Umbilical cord (tissue), 1 donor: ENCODE measurements at regions not wholly inside any gene's neighbourhood (a gene's known extent, or its start where the extent isn't known, plus 50 kb on each side); places are given as distances from the start of the nearest gene placed in this dataset.
A peak's percentile ranks its signal among the peaks of the same experiment; 100 is the strongest.
"Not testable (repeated sequence)": the region's sequence is repeated elsewhere in the genome, so short reads cannot be mapped to it uniquely, and the experiment has no call there.

Source experiments
- DNase-seq: peaks from one replicate; pipeline ENCODE4 v3.0.0-alpha.2; 2015; ENCODE audit warnings: low spot score

DNA sequence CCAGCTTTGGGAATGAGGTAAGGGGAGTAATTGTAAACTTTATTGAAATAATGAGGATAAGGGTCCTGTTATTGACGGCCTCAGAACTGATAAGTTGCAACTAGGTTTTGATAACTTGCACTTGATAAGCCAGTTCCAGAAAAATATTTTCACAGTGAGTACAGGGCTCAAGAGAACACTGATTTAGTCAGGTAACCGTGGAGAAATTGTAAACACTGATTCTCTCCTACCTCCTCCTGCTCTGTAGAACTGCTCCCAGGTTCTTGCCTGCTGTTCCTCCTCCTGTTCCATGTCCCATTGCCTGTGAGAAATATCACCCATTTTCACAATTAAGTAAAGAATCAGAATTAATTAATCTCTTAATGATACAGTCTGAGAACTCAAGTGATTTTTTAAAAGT lies 55.0 kb upstream of the CXXC4 start:
- DNase-seq: no peak

DNA sequence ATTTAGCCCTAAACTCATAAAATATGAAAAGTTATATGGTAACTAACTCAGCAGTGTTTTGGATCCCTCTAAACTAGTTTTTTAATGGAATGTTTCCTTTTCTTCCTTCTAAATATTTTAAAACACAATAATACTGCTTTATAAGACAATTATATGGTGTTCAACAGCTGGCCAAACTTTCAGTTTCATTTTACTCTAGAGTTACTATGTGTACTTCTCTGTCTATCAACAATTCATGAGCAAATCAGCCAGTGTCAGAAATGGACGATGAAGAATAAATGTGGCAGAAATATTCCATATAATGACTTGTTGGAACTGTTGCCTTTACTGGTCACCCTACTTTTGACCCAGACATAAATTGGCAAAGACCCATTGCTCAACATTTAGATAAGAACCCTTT lies 64.8 kb upstream of the CXXC4 start:
- no peak for DNase-seq

DNA sequence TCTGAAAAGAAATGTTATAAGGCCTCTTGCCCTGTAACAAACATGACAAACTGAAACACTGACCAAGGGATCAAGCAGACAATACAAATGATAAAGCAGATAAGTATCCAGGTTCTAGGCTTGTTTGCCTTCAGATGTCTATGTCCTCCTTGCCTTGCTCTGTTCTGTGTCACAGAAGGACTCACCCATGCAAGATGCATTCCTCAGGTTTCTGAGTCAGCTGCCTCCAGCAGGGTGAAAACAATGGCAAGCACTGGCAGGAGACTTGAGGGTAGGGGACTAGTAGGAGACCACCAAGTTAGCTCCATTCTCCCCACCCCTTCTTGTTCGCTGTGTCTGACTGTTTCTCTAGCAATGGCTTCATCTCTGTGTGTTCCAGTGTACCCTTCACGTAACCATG lies 76.6 kb upstream of the CXXC4 start:
- no peak for DNase-seq

DNA sequence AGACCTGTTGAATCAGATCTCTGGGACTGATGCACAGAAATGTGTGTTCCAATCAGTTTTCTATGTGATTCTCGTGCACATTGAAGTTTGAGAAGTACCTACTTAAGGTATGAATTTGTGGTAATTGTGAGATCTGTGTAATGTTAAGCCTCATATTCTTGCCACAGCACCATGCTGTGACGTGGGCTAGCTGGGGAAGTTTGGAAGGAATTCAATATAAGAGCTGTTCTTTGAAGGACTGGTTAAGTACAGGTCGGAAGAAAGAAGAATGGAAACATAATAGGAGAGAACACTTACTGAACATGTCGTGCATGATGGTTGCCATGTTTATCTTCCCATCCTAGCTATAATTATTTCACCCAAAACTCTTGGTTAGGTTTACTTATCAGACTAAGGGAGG lies 79.7 kb upstream of the CXXC4 start:
- DNase-seq: no peak

DNA sequence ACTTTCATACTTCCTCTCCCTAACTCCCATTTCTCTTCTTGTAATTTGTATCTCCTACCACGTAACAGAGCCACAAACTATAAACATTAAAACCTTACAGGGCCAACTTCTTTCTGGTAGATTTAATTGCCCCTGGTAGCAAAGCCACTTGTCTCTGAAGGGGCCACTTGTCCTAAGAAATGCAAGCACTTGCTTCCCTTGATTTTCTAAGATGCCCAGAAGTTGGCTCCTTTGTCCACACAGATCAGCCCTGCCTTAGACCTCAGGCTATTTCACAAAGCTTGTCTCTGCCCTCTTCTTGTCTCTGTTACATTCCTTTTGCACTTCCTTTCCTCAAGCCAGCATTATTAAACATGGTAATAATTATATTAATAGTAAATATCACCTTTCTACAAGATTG lies 80.6 kb upstream of the CXXC4 start:
- DNase-seq: no peak

DNA sequence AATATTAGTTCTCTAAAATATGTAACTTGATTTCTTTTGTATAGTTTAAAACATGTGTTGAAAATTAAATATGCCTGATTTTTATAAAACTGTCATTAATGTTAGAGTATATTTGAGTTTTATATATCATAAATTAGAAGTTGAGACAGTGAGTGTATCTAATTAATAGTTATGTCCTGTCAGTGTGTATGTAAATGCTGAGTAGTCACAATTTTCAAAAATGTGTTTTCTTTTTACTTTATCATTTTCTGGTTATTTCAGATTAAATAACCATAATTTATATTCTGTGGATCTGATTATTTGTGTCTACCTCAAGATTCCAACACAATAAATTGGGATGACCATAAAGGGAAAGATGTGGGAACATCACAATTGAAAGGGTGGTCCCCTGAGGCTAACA lies 82.7 kb upstream of the CXXC4 start:
- no peak for DNase-seq

DNA sequence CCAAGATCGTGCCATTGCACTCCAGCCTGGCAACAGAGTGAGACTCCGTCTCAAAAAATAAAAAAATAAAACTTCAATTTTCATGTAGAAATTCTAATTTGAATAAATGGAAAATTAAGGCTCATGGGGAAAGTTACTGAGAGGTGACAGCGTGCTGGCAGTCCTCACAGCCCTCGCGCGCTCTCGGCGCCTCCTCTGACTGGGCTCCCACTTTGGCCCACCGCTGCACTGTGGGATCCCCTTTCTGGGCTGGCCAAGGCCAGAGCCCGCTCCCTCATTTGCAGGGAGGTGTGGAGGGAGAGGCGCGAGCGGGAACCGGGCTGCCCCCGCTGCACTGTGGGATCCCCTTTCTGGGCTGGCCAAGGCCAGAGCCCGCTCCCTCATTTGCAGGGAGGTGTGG lies 86.8 kb upstream of the CXXC4 start:
- DNase-seq: not testable (repeated sequence)

DNA sequence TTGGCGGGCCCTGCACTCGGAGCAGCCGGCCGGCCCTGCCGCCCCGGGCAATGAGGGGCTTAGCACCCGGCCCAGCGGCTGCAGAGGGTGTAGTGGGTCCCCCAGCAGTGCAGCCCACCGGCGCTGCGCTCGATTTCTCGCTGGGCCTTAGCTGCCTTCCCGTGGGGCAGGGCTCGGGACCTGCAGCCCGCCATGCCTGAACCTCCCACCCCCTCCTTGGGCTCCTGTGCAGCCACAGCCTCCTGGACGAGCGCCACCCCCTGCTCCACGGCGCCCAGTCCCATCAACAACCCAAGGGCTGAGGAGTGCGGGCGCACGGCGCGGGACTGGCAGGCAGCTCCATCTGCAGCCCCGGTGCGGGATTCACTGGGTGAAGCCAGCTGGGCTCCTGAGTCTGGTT lies 87.4 kb upstream of the CXXC4 start:
- not testable (repeated sequence) for DNase-seq

DNA sequence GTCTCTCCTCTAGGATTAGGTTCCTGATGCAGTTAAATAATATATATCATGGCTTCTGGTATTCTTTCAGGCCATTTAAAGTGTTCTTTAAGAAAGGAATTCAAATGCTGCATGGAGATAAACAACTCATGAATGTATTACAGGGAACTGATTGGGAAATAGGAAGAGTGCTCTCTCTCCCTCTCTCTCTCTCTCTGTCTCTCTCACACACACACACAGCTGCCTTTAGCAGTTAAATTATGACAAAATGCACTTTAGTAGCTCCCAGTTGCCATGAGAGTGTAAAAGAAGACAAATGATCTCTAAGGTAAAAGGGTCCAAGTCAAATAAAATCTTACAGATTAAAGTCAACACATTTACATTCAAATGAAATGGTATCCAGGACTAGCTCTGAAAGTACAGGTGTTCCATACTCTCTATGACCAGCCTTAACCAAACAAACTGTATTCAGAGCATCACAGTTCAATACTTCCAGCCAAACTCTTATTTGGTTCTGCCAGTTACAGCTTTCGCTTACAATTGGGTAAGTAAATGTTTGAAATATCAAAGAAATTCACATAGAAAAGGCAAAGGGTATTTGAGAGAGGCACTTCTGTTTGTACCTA lies 94.7 kb upstream of the CXXC4 start:
- DNase-seq: no peak

DNA sequence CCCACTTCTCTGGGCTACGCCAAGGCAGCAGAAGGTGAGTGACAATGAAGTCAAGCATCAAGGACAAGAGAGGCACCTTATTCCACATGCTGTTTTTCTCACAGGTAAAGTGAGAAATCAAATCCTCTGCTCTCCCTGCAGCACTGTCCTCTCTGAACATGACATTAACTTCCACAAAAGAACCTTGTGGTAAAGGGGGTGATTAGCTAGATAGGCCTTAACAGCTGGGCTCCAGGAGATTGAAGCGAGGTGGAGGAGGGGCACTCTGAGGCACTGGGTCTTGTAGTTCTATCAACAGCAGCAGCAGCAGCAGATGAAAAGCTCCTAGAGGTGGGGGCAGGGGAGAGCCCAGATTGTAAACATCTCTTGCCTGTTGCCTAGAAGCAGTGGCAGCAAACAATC lies 96.8 kb upstream of the CXXC4 start:
- peak; percentile 70 for DNase-seq

DNA sequence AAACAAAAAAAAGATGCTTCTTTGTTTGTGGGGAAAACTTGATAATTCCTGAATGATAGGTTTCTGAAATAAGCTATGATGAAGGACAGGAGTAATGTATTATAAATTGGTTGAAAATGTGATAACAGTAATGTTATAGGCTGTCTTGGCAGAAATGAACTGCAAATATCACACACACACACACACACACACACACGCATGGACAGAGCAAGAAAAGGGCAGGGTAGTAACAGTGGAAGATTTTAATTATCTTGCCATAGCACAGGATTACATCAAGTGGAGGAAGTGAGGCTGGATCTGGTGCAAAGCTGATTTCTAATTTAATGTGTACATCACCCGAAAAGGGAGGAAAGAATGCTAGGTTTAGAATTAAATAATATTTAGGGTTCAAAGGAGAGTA lies 97.5 kb upstream of the CXXC4 start:
- no peak for DNase-seq

DNA sequence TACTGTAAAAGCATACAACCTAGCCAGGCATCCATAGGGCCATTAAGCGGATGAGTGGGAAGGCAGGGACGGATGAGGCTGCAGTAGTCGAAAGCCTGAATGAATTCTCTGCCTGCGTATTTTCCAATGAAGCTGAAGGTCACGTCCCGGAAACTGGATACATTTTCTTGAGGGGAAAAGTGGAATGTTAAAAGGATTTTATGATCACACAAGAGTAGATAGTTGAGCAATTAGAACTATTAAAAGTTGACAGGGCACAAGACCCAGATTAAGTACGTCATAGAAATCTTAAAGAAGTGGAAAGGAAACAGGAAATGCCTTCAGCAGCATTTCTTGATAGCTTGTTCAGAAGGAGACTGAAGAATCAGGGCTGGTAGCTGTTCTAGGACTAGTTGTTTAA lies 98.3 kb upstream of the CXXC4 start:
- peak; percentile 75 for DNase-seq

DNA sequence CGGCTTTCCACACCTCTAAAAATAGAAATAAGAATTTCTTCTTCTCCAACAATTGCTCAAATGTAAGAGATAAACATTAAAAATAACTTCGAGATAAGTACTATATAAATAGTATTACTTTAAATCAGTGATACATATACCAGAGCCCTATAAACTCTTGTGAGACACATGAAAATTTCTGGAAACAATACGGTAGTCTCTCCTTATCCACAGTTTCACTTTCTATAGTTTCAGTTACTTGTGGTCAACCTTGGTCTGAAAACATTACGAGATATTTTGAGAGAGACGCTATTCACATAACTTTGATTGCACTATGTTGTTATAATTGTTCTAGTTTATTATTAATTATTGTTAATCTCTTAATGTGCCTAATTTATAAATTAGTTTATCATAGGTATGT lies 101.5 kb upstream of the CXXC4 start:
- no peak for DNase-seq

DNA sequence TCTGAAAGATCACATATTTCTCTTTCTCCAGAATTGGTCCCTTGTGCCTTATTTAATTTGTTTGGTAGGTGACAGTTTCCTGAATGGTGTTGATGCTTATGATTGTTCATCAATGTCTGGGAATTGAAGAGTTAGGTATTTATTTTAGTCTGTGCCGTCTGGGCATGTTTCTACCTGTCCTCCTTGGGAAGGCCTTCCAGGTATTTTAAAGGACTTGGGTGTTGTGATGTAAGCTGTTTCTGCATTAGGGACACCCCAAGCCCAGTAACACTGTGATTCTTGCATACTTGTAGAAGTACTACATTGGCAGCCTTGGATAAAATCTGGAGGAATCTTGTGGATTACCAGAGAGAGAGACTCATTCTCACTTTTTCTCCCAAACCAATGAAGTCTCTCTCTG lies 120.8 kb upstream of the CXXC4 start:
- DNase-seq: no peak

DNA sequence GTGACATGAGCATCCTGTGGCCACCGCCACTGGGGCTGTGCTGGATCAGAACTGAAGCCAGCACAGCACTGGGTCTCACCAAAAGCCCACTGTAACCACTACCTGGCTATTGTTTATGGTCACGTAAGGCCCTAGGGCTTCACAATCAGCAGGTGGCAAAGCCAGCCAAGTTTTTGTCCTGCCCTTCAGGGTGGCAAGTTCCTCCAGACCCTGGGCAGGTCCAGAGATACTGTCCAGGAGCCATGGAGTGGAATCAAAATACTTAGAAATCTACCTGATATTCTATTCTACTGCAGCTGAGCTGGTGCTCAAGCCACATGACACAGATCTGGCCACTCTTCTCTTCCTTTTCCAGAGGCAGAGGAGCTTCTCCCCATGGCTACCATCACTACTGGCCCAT lies 121.2 kb upstream of the CXXC4 start:
- no peak for DNase-seq

DNA sequence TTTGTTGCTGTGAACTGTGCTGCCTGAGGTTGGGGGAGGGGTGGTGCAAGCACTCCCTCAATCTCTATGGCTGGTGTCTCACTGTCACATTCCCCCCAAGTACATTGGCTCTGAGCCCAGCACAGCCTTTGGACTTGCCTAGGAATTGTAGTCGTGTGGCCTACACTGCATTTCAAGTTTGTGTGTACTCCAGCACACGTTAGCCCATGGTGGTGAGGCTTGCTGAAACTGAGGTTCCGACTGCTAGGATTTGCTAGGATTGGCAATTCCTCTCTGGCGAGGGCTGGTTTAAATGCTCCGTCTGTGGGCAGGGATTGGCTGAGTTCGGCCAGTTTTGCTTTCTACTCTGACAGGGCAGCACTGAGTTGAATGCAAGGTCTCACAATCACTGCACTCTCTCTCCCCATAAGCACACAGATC lies 121.7 kb upstream of the CXXC4 start:
- peak; percentile 55 for DNase-seq

DNA sequence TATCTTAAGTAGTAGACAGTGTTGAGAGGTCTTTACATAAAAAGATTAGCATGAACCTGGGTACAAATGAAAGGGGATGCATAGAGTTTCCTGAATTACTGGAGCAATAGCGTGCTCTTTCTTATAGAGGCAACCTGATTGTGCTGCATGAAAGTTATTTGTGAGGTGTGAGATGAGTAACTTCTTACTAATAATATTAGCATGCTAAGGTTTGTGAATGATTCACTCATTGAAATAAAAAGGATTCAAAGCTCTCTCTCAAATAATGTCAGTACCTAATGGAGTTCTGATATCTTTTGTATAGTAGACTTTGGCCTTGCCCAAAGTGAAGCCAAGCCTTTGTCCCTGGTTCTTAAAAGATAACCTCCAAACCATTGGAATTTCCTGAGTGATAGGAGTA lies 131.0 kb upstream of the CXXC4 start:
- no peak for DNase-seq

DNA sequence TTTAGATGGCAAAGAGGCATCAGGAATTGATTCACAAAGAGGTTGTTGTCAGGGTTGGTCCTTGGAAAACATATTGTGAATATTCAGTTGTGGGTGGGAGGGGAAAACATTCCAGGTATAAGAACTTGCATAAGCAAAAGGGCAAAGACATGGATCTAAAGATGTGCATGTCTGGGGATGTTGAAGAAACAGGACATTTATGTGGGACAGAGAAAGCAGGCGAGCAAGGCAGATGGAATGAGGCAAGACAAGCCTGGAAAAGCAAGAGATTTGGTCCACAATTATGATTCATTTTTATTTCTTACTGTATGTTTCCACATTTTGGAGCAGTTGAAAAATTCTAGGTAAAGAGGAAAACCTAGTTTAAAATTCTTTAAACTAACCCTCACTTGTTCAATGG lies 134.9 kb upstream of the CXXC4 start:
- peak; percentile 7 for DNase-seq

DNA sequence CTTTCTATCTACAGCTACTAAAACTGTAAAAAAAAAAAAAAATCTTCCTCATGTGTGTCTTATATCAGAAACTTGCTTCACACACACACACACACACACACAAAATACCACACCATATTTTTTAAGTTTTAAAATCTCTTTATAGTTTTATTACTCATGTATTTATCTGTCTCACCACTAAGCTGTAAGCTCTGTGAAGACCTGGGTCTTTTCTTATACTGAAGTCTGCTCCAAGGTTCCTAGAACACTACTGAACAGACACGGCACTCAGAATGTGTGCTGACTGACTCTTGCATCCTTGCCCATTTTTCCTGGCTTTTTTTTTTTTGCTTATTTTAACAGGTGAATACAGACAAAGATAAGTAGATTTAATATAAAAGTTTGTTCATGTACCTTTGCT lies 135.6 kb upstream of the CXXC4 start:
- peak; percentile 65 for DNase-seq

DNA sequence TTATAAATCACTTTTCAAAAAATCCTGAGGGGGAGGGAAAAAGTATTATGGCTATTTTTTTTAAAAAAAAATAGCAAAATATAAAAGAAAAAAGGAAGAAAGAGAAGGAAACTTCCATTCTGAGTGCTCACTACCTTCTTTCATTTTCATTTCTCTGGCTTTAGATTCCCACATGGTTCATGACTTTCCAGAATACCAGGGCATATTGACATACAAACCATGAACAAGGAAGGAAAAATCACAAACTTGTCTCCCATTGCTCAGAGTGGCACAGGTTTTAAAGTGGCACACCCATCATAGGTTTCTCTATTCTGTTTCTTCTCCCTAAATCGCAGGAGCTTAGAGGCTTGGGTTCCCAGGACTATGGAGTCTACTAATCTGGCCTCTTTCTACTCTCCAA lies 136.3 kb upstream of the CXXC4 start:
- no peak for DNase-seq

DNA sequence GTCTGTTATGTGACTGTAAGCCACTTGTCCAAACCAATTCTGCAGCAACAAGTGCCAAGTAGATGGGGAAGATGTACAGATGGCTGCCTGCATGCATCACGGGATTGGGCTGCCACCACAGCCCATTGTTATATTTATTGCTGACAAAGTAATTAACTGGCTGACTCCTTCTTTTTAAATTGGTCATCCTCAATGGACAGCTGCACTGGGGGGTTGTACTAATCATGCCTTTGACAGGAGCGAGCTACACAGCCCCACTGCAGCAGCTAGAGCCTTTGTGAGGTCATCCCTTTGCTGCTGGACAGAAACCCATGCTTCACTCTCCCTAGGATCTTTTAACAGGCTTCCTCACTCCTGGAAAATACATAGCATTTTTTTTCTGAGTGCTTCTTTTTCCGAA lies 146.7 kb upstream of the CXXC4 start:
- no peak for DNase-seq

DNA sequence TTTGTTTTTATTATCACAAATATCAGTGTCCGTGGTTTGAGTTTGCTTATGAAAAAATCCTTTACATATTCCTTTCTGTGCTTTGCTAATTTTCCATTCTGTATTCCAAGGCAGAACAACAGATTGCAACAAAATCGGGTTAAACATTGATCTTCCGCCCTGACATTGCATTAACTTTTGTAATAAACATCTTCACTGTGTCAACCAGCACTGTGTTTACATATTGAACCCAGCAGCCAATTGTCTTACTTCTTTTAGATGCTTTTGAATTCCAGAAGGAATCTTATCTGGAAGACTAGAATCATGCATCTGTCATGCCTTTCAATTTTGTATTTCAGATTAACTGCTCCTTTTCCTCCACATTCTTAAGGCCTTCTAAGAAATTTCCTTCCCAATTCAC lies 147.8 kb upstream of the CXXC4 start:
- no peak for DNase-seq

DNA sequence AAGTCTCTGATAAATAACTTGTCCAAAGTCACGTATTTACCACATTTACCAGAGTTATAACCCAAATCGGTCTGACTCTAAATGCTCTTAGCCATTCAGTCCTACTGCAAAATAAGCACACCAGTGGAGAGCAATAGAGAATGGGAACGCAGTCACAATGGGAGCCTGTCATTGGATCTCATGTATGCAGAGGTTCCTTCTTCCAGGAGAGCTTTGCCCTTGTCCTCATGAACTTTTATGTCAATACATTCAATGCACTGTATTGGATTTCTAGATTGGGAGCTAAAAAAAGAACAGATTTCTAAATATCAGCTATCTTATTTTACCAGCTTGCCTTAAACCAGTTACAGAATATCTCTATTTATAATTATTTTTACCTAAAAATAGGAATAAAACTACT lies 149.1 kb upstream of the CXXC4 start:
- DNase-seq: no peak

DNA sequence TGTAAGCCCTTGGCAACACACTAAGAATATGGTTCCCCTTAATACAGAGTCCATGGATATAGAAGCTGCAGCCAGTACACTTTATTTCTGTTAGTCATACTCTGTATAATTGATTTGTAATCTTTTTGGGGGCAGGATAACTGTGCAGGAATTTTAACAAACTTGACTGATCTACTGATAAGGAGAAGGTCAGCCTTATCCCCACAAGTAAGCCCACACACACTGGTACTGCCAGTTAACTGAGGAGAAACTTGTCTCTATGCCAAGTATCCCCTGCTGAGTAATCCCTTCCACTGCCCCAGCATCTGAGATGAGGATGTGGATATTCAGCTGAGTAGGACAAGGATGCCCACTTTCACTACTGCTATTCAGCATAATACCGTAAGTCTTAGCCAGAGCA lies 154.9 kb upstream of the CXXC4 start:
- no peak for DNase-seq

DNA sequence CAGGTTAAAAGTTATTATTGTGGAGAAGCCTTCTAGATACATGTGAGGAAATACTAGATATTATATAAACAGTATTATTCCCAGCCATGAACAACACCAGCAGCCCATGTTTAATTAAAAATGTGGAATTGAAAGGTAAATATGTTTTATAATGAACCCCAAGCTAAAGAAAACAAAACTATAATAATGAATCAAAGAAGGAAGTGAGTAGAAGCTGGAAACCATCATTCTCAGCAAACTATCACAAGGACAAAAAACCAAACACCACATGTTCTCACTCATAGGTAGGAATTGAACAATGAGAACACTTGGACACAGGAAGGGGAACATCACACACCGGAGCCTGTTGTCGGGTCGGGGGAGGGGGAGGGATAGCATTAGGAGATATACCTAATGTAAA lies 167.6 kb upstream of the CXXC4 start:
- not testable (repeated sequence) for DNase-seq
